PC-9 (cell line): ENCODE measurements at regions not wholly inside any gene's neighbourhood (a gene's known extent, or its start where the extent isn't known, plus 50 kb on each side); places are given as distances from the start of the nearest gene placed in this dataset.
A peak's percentile ranks its signal among the peaks of the same experiment; 100 is the strongest.

Source experiments
- BruUV-seq: library from RNA; stranded (reverse); fragments of 400-500 nt; replicated peaks from 2 replicates; lab custom pipeline; 2021; lab: Mats Ljungman, UMichigan
- CTCF ChIA-PET: fragments of 300-600 bp; sonication (Branson Sonifier 250); formaldehyde crosslinking; loops from one replicate; lab custom pipeline; 2022; ENCODE audit warnings: antibody characterized with exemption; lab: Charles Lee
- POLR2A ChIA-PET: fragments of 300-600 bp; sonication (Branson Sonifier 250); formaldehyde crosslinking; loops from one replicate; lab custom pipeline; 2022; ENCODE audit warnings: antibody characterized with exemption; ENCODE audit not compliant: unreplicated experiment; lab: Charles Lee
- DNase-seq, 2 experiments: peaks; one replicate each; pipeline versions ENCODE4 v3.0.0 to v3.0.0-alpha.2; 2015 to 2022; ENCODE audit warnings: mixed read lengths in 1 of 2
- H2AFZ ChIP-seq: fragments of 200-600 bp; sonication (generic); 2 replicates; pipeline ENCODE4 v1.8.1; 2017; ENCODE audit warnings: antibody characterized with exemption
- H3F3A ChIP-seq: fragments of 200-600 bp; sonication (generic); 2 replicates; pipeline ENCODE4 v1.8.1; 2017; ENCODE audit warnings: antibody characterized with exemption, mild to moderate bottlenecking, low read depth; ENCODE audit not compliant: insufficient read depth
- H3K27ac ChIP-seq: fragments of 200-600 bp; sonication (generic); 2 replicates; pipeline ENCODE4 v1.6.1; 2016; ENCODE audit warnings: mixed run types
- H3K27me3 ChIP-seq: fragments of 200-600 bp; sonication (generic); 2 replicates; pipeline ENCODE4 v1.6.1; 2016; ENCODE audit warnings: low read depth, mixed run types; ENCODE audit not compliant: insufficient read depth
- H3K36me3 ChIP-seq: fragments of 200-600 bp; sonication (generic); 2 replicates; pipeline ENCODE4 v1.6.1; 2016; ENCODE audit warnings: low read depth, mixed run types
- H3K4me1 ChIP-seq: fragments of 200-600 bp; sonication (generic); replicated peaks from 2 replicates; pipeline ENCODE4 v1.6.1; 2016; ENCODE audit warnings: mixed run types; ENCODE audit not compliant: insufficient read depth
- H3K4me2 ChIP-seq: fragments of 200-600 bp; sonication (generic); 2 replicates; pipeline ENCODE4 v1.6.1; 2017; ENCODE audit warnings: mixed run types
- H3K4me3 ChIP-seq: fragments of 200-600 bp; sonication (generic); 2 replicates; pipeline ENCODE4 v1.6.1; 2016; ENCODE audit warnings: mixed run types
- H3K79me2 ChIP-seq: fragments of 200-600 bp; sonication (generic); 2 replicates; pipeline ENCODE4 v1.6.1; 2017; ENCODE audit warnings: low read depth, mixed run types
- H3K9me2 ChIP-seq: fragments of 200-600 bp; sonication (generic); 2 replicates; pipeline ENCODE4 v1.8.1; 2017; ENCODE audit warnings: mild to moderate bottlenecking; ENCODE audit not compliant: insufficient read depth
- H3K9me3 ChIP-seq: fragments of 200-600 bp; sonication (generic); 2 replicates; pipeline ENCODE4 v1.8.1; 2016; ENCODE audit warnings: low read depth; ENCODE audit not compliant: insufficient read depth
- H4K20me1 ChIP-seq: fragments of 200-600 bp; sonication (generic); 2 replicates; pipeline ENCODE4 v1.8.1; 2017; ENCODE audit not compliant: insufficient read depth
- CTCF ChIP-seq: fragments of 200-600 bp; sonication (generic); conservative IDR thresholded peaks from 2 replicates; pipeline ENCODE4 v1.6.1; 2017; ENCODE audit warnings: mixed run types, antibody characterized with exemption, mild to moderate bottlenecking, moderate library complexity
- EZH2 ChIP-seq: fragments of 200-600 bp; sonication (generic); IDR thresholded peaks from 2 replicates; pipeline ENCODE4 v1.8.0; 2017; ENCODE audit warnings: antibody characterized with exemption, low read depth
- intact Hi-C: fragments of 100-400 bp; cut with micrococcal nuclease; formaldehyde crosslinking; loops from one replicate; pipeline ENCODE4 v1.10.0; 2022; ENCODE audit not compliant: unreplicated experiment

DNA sequence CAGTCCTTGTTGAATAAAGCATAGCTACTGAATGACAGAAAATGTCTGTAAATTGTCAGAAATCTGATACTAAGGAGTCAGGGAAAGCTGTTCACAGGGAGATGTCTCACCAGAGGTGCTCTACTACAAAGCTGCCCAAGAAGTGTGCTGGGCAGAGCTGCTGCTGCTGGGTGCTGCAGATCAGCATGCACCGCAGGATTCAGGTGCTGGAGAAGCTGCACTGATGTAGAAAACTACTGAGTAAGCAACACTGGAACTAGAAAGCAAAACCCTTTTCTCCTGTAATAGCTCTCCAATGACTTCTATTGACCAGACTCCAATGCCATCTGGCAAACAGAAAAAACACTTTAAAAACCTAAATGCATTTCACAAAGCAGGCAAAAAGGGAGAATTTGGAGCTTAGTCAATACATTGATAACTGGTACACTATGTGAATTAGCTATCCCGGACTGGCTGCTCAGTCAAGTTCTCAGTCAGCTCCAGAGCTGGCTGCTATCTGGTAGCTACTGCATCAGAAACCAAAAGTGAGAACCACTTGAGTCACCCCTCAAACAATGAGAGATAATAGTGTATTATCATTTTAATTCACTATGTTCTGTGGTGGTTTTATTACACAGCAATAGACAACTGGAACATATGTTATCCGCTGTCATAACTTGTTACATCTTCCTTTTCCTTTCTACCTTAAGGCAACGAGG lies 493.1 kb downstream of the CPS1 start:
- Histone ChIP-seq H3K79me2 (no peaks in the 10 kb centered on the region), H3K4me2 (no peak overlapping the region), H3K27ac (no peak overlapping the region), H3K36me3 (no peaks in the 10 kb centered on the region), H3K4me1 (no peaks in the 10 kb centered on the region), H3K9me2 (no peaks in the 10 kb centered on the region), H3K4me3 (no peak overlapping the region), H3K9me3 (no peaks in the 10 kb centered on the region), H3K27me3 (no peaks in the 10 kb centered on the region), H3F3A (no peaks in the 10 kb centered on the region), H2AFZ (no peak overlapping the region), H4K20me1 (no peaks in the 10 kb centered on the region)
- ChIA-PET CTCF (no interaction called here), POLR2A (no interaction called here)
- no peak for DNase-seq
- BruUV-seq: no TSS peak
- TF ChIP-seq CTCF (no peak), EZH2 (no peak)
- intact Hi-C loops: no loop called here

- Histone ChIP-seq H3K9me2 (no peaks in the 10 kb centered on the region), H4K20me1 (no peaks in the 10 kb centered on the region), H3K4me1 (no peaks in the 10 kb centered on the region), H3K79me2 (no peaks in the 10 kb centered on the region), H3K27ac (no peak overlapping the region), H3F3A (no peaks in the 10 kb centered on the region), H3K27me3 (no peaks in the 10 kb centered on the region), H3K9me3 (no peaks in the 10 kb centered on the region), H3K4me2 (no peak overlapping the region), H3K36me3 (no peaks in the 10 kb centered on the region), H2AFZ (no peak overlapping the region), H3K4me3 (no peak overlapping the region)
- no TSS peak for BruUV-seq
- ChIA-PET CTCF (no interaction called here), POLR2A (no interaction called here)
- intact Hi-C loops: no loop called here
- TF ChIP-seq CTCF (0 out of 2 replicates have a peak, but pooled peaks have one; percentile 16), EZH2 (no peak)
- DNase-seq: no peak
These were observed 499.0 kb downstream of the CPS1 start for GRCh38 chr2:211055438-211055837.

GRCh38 chr2:211061612-211062296 lies 505.4 kb downstream of the CPS1 start:
- CTCF ChIA-PET: no interaction called here
- no TSS peak for BruUV-seq

More at GRCh38 chr2:211061612-211062296, 505.4 kb downstream of the CPS1 start:
- no peaks in the 10 kb centered on the region for H3K9me2 ChIP-seq
- no peaks in the 10 kb centered on the region for H3K27me3 ChIP-seq
- POLR2A ChIA-PET: no interaction called here
- intact Hi-C loops: no loop called here
- no peaks in the 10 kb centered on the region for H3K79me2 ChIP-seq
- H3K4me2 ChIP-seq: no peak overlapping the region
- DNase-seq: no peak
- no peak overlapping the region for H3K27ac ChIP-seq
- H2AFZ ChIP-seq: no peak overlapping the region
- no peaks in the 10 kb centered on the region for H3K9me3 ChIP-seq
- no peaks in the 10 kb centered on the region for H3F3A ChIP-seq
- no peaks in the 10 kb centered on the region for H3K4me1 ChIP-seq
- TF ChIP-seq EZH2: no peak
- TF ChIP-seq CTCF: no peak
- no peaks in the 10 kb centered on the region for H3K36me3 ChIP-seq
- H3K4me3 ChIP-seq: no peak overlapping the region
- no peaks in the 10 kb centered on the region for H4K20me1 ChIP-seq
